Endothelial cell of umbilical vein (primary cell): ENCODE measurements at regions not wholly inside any gene's neighbourhood (a gene's known extent, or its start where the extent isn't known, plus 50 kb on each side); places are given as distances from the start of the nearest gene placed in this dataset.

ENCODE experiments used
- BruUV-seq: library from RNA; stranded (reverse); fragments of 400-500 nt; replicated peaks from 2 replicates; lab custom pipeline; 2021; lab: Mats Ljungman, UMichigan
- CTCF ChIA-PET: fragments of 300-600, 350-600 bp; sonication (Branson Sonifier 250); formaldehyde crosslinking; loops from one replicate; lab custom pipeline; 2021; ENCODE audit warnings: antibody characterized with exemption, inconsistent platforms; lab: Charles Lee
- POLR2A ChIA-PET: fragments of 300-600, 350-600 bp; sonication (Branson Sonifier 250); formaldehyde crosslinking; loops from one replicate; lab custom pipeline; 2021; ENCODE audit warnings: antibody characterized with exemption, inconsistent platforms; lab: Charles Lee
- DNase-seq: peaks from one replicate; pipeline ENCODE4 v3.0.0-alpha.2; 2011; ENCODE audit warnings: low read depth, low spot score
- FAIRE-seq: peaks from 2 replicates; lab custom pipeline; 2011; peaks lifted over from hg19 to GRCh38; lab: Jason Lieb, UNC
- H2AFZ ChIP-seq: 2 replicates; pipeline ENCODE4 v1.6.0; 2012; ENCODE audit warnings: low read depth, low read length, control low read depth, inconsistent platforms
- H3K27ac ChIP-seq: 2 replicates; pipeline ENCODE4 v1.5.1; 2011; ENCODE audit warnings: low read depth, mild to moderate bottlenecking, control low read depth, low read length, moderate library complexity; ENCODE audit not compliant: insufficient read depth
- H3K27me3 ChIP-seq, 2 experiments: 2 replicates each; pipeline versions ENCODE4 v1.6.0 to v1.6.1; 2011; ENCODE audit warnings: low read length in 2 of 2, mixed read lengths in 1 of 2; ENCODE audit not compliant: control insufficient read depth in 2 of 2, insufficient read depth in 2 of 2
- H3K36me3 ChIP-seq, 2 experiments: 2 replicates in 1 of 2; 3 replicates in 1 of 2; pipeline ENCODE4 v1.5.1; 2011; ENCODE audit warnings: low read length in 2 of 2, mild to moderate bottlenecking in 1 of 2, moderate library complexity in 1 of 2; ENCODE audit not compliant: control insufficient read depth in 2 of 2, insufficient read depth in 2 of 2; ENCODE audit errors: extremely low read depth in 1 of 2
- H3K4me1 ChIP-seq: 3 replicates; pipeline ENCODE4 v1.5.1; 2011; ENCODE audit warnings: mild to moderate bottlenecking, low read length; ENCODE audit not compliant: control insufficient read depth, insufficient read depth; ENCODE audit errors: extremely low read depth
- H3K4me2 ChIP-seq: 2 replicates; pipeline ENCODE4 v1.6.1; 2011; ENCODE audit warnings: low read length, control low read depth, mixed read lengths; ENCODE audit not compliant: insufficient read depth
- H3K4me3 ChIP-seq, 3 experiments: fragments of 200-600 bp in 1 of 3; sonication (generic), shearing (Covaris generic) in 1 of 3; replicated peaks in 1 of 3; 2 replicates each; pipeline ENCODE4 v1.5.1; 2011 to 2016; ENCODE audit warnings: control low read depth in 3 of 3, low read length in 3 of 3, mild to moderate bottlenecking in 2 of 3, inconsistent platforms in 1 of 3, low read depth in 1 of 3, moderate library complexity in 1 of 3; ENCODE audit not compliant: insufficient read depth in 1 of 3
- H3K79me2 ChIP-seq: 2 replicates; pipeline ENCODE4 v1.6.0; 2012; ENCODE audit warnings: low read length, inconsistent platforms; ENCODE audit not compliant: control insufficient read depth, insufficient read depth
- H3K9ac ChIP-seq: replicated peaks from 2 replicates; pipeline ENCODE3; 2011; ENCODE audit warnings: low read length, control low read depth; ENCODE audit not compliant: insufficient read depth; ENCODE audit errors: extremely low read depth
- H3K9me1 ChIP-seq: replicated peaks from 3 replicates; pipeline ENCODE4 v1.6.0; 2011; ENCODE audit warnings: mild to moderate bottlenecking, low read length; ENCODE audit not compliant: control insufficient read depth, insufficient read depth; ENCODE audit errors: extremely low read depth
- H3K9me3 ChIP-seq: replicated peaks from 2 replicates; pipeline ENCODE4 v1.5.1; 2012; ENCODE audit warnings: low read length, inconsistent platforms; ENCODE audit not compliant: control insufficient read depth, insufficient read depth
- H4K20me1 ChIP-seq: replicated peaks from 2 replicates; pipeline ENCODE3; 2011; ENCODE audit warnings: mild to moderate bottlenecking, low read length; ENCODE audit not compliant: control insufficient read depth, insufficient read depth; ENCODE audit errors: extremely low read depth
- EZH2 ChIP-seq: IDR thresholded peaks from 2 replicates; pipeline ENCODE4 v1.6.1; 2012; ENCODE audit warnings: borderline replicate concordance, low read depth, mild to moderate bottlenecking, moderate library complexity, low read length, inconsistent platforms; ENCODE audit not compliant: severe bottlenecking
- FOS ChIP-seq: IDR thresholded peaks from 2 replicates; pipeline ENCODE4 v1.6.1; 2011; ENCODE audit warnings: mild to moderate bottlenecking, low read length, moderate library complexity, borderline replicate concordance; ENCODE audit not compliant: insufficient read depth
- GATA2 ChIP-seq: IDR thresholded peaks from 2 replicates; pipeline ENCODE4 v1.7.0; 2011; ENCODE audit warnings: low read depth, mild to moderate bottlenecking, moderate library complexity, mixed read lengths, low read length; ENCODE audit not compliant: insufficient read length, insufficient read depth
- JUN ChIP-seq: IDR thresholded peaks from 2 replicates; pipeline ENCODE4 v1.6.1; 2011; ENCODE audit warnings: borderline replicate concordance, low read depth; ENCODE audit not compliant: insufficient read length, insufficient read depth
- MAX ChIP-seq: IDR thresholded peaks from 2 replicates; pipeline ENCODE4 v1.6.1; 2011; ENCODE audit not compliant: insufficient read depth, insufficient read length
- MYC ChIP-seq: IDR thresholded peaks from one replicate; pipeline ENCODE4 v1.6.1; 2011; ENCODE audit warnings: mild to moderate bottlenecking, low read depth, low read length
- POLR2A ChIP-seq: IDR thresholded peaks from 2 replicates; pipeline ENCODE4 v1.6.1; 2012; ENCODE audit warnings: low read depth, mild to moderate bottlenecking, control low read depth, low read length
- POLR2AphosphoS5 ChIP-seq: IDR thresholded peaks from 2 replicates; pipeline ENCODE4 v1.6.1; 2012; ENCODE audit warnings: low read depth, mild to moderate bottlenecking, control low read depth, low read length, moderate library complexity; ENCODE audit not compliant: insufficient read depth
- dilution Hi-C: fragments of 300-500 bp; cut with MboI; formaldehyde crosslinking; loops from one replicate; pipeline ENCODE4 v1.15.0; 2019; ENCODE audit warnings: low sequenced_read_pairs; ENCODE audit not compliant: extremely low pct_ligation_motif_present
- intact Hi-C: fragments of 100-400 bp; cut with micrococcal nuclease; formaldehyde crosslinking; loops from one replicate; pipeline ENCODE4 v1.10.0; 2022
- TF ChIP-seq, protein P1 (sequence below), 2 donors: IDR thresholded peaks; 1 replicate in 1 of 2; 2 replicates in 1 of 2; pipeline ENCODE4 v1.5.1; 2011; ENCODE audit warnings: low read length in 2 of 2, mild to moderate bottlenecking in 2 of 2, moderate library complexity in 2 of 2, control low read depth in 1 of 2, inconsistent platforms in 1 of 2, low read depth in 1 of 2; ENCODE audit not compliant: insufficient read depth in 1 of 2; ENCODE audit errors: extremely low read depth in 1 of 2

- Histone ChIP-seq H3K9ac (no peak overlapping the region), H3K4me1 (no peaks in the 10 kb centered on the region), H3K27me3 (no peaks in the 10 kb centered on the region), H3K4me2 (no peak overlapping the region), H3K27ac (no peak overlapping the region), H3K9me3 (no peaks in the 10 kb centered on the region), H4K20me1 (no peaks in the 10 kb centered on the region), H3K9me1 (no peaks in the 10 kb centered on the region), H3K4me3 (no peak overlapping the region), H3K36me3 (no peaks in the 10 kb centered on the region), H2AFZ (no peak overlapping the region), H3K79me2 (no peaks in the 10 kb centered on the region)
- ChIA-PET CTCF (no interaction called here), POLR2A (no interaction called here)
- TF ChIP-seq FOS (no peak), MAX (no peak), JUN (no peak), EZH2 (no peak)
- dilution Hi-C loops (no loop called here), intact Hi-C loops (no loop called here)
- no peak for DNase-seq
- no TSS peak for BruUV-seq
- no peak for FAIRE-seq
Measured at GRCh38 chr16:63690961-63691360, 1430.9 kb downstream of the CDH11 start.

DNA sequence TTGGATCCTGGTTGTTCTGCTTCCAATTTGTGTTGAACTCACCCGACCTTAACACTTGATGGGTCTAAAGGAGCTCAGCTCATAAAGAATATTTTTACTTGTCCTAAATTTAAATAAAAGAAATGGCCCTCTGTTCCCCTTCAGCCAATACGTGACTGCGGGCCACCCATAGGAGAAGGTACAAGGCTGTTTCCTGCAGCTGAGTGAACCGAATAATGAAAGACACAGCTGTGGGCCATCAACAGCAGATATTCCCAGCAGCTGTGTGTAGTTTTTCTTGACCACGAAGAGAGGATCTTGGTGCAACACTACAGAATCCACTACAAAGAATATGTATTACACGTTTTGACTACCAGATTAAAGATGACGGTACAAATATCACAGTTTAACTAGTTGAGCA is 1431.6 kb downstream of the CDH11 start:
- H3K4me2 ChIP-seq = no peak overlapping the region
- DNase-seq = no peak
- H3K27me3 ChIP-seq = no peaks in the 10 kb centered on the region
- no peak overlapping the region for H3K4me3 ChIP-seq
- no peaks in the 10 kb centered on the region for H3K36me3 ChIP-seq
- POLR2A ChIA-PET = no interaction called here
- no peak for TF ChIP-seq GATA2
- no peak for TF ChIP-seq POLR2A
- TF ChIP-seq JUN = no peak
- TF ChIP-seq MYC = no peak
- no peak for TF ChIP-seq FOS
- TF ChIP-seq POLR2AphosphoS5 = no peak
- TF ChIP-seq, protein P1, sequence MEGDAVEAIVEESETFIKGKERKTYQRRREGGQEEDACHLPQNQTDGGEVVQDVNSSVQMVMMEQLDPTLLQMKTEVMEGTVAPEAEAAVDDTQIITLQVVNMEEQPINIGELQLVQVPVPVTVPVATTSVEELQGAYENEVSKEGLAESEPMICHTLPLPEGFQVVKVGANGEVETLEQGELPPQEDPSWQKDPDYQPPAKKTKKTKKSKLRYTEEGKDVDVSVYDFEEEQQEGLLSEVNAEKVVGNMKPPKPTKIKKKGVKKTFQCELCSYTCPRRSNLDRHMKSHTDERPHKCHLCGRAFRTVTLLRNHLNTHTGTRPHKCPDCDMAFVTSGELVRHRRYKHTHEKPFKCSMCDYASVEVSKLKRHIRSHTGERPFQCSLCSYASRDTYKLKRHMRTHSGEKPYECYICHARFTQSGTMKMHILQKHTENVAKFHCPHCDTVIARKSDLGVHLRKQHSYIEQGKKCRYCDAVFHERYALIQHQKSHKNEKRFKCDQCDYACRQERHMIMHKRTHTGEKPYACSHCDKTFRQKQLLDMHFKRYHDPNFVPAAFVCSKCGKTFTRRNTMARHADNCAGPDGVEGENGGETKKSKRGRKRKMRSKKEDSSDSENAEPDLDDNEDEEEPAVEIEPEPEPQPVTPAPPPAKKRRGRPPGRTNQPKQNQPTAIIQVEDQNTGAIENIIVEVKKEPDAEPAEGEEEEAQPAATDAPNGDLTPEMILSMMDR (IDR thresholded peaks at IDR 0.05; ENCODE audit: extremely low read depth in 1 of 2, insufficient read depth in 1 of 2, low read depth in 1 of 2, low read length in 2 of 2) = no peak
- TF ChIP-seq MAX = no peak
- no peak for TF ChIP-seq EZH2
- no peak overlapping the region for H3K27ac ChIP-seq
- no peaks in the 10 kb centered on the region for H3K9me3 ChIP-seq
- H3K4me1 ChIP-seq = no peaks in the 10 kb centered on the region
- no peaks in the 10 kb centered on the region for H3K79me2 ChIP-seq
- dilution Hi-C loops (no loop called here), intact Hi-C loops (no loop called here)
- H3K9ac ChIP-seq = no peak overlapping the region
- no peaks in the 10 kb centered on the region for H3K9me1 ChIP-seq
- BruUV-seq = no TSS peak
- no peaks in the 10 kb centered on the region for H4K20me1 ChIP-seq
- no peak overlapping the region for H2AFZ ChIP-seq
- no peak for FAIRE-seq
- CTCF ChIA-PET = interaction anchor here (1.1 to 1.7 kb wide), 2 partner anchors 8 to 229 kb away, joined by 3 to 5 read pairs; no protein-coding TSS in a partner anchor
